Glutamatergic neuron (in vitro differentiated cells): ENCODE measurements at regions not wholly inside any gene's neighbourhood (a gene's known extent, or its start where the extent isn't known, plus 50 kb on each side); places are given as distances from the start of the nearest gene placed in this dataset.

Source experiments
- DNase-seq: peaks from one replicate; pipeline ENCODE4 v3.0.0; 2022
- H3K27ac Mint-ChIP-seq: one replicate; pipeline ENCODE4 v1.8.0; 2020; ENCODE audit warnings: mild to moderate bottlenecking, mixed read lengths, inconsistent platforms; ENCODE audit not compliant: unreplicated experiment
- H3K27me3 Mint-ChIP-seq: one replicate; pipeline ENCODE4 v1.8.0; 2020; ENCODE audit warnings: mild to moderate bottlenecking, moderate library complexity, mixed read lengths, inconsistent platforms; ENCODE audit not compliant: unreplicated experiment
- H3K36me3 Mint-ChIP-seq: one replicate; pipeline ENCODE4 v1.8.0; 2020; ENCODE audit warnings: mild to moderate bottlenecking, mixed read lengths, inconsistent platforms; ENCODE audit not compliant: unreplicated experiment
- H3K4me1 Mint-ChIP-seq: one replicate; pipeline ENCODE4 v1.8.0; 2020; ENCODE audit warnings: mild to moderate bottlenecking, low read depth, mixed read lengths, inconsistent platforms; ENCODE audit not compliant: unreplicated experiment
- H3K4me3 Mint-ChIP-seq: one replicate; pipeline ENCODE4 v1.8.0; 2020; ENCODE audit warnings: mild to moderate bottlenecking, mixed read lengths, inconsistent platforms; ENCODE audit not compliant: unreplicated experiment
- H3K9me3 Mint-ChIP-seq: one replicate; pipeline ENCODE4 v1.8.0; 2020; ENCODE audit warnings: mild to moderate bottlenecking, moderate library complexity, mixed read lengths, inconsistent platforms; ENCODE audit not compliant: unreplicated experiment
- CTCF ChIP-seq: fragments of 200-600 bp; sonication (generic); IDR thresholded peaks from one replicate; pipeline ENCODE4 v1.5.0; 2021; ENCODE audit not compliant: partially characterized antibody, unreplicated experiment

DNA sequence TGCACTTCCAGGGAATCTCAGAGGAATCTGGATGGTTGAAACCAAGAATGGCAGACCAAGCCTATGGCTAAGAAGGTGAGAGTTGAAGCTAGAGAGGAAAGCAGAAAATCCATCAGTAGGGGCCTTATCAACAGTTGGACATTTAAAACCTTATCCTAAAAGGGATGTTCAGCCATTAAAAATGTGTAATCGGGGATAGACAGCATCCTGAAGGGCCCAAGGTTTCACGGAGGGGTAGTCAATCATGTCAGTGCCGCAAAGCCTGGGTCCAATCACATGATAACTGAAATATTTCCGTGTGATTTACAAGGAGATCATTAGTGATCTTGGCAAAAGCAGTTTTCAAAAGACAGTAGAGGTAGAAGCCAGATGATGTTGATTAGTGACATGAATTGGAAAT, 61.9 kb upstream of the ELOVL6 start:
- H3K4me1 Mint-ChIP-seq: no peaks in the 10 kb centered on the region
- peaks cover 4% of the 10 kb centered on the region for H3K36me3 Mint-ChIP-seq
- no peak overlapping the region for H3K4me3 Mint-ChIP-seq
- no peak overlapping the region for H3K27ac Mint-ChIP-seq
- no peaks in the 10 kb centered on the region for H3K27me3 Mint-ChIP-seq
- DNase-seq: no peak
- no peaks in the 10 kb centered on the region for H3K9me3 Mint-ChIP-seq
- TF ChIP-seq CTCF: no peak

- no peak overlapping the region for H3K4me3 Mint-ChIP-seq
- no peaks in the 10 kb centered on the region for H3K36me3 Mint-ChIP-seq
- peaks cover 4% of the 10 kb centered on the region for H3K4me1 Mint-ChIP-seq
These were observed 51.6 kb upstream of the ELOVL6 start for GRCh38 chr4:110250023-110250387.

GRCh38 chr4:110248831-110249253, 50.4 kb upstream of the ELOVL6 start:
- Mint-ChIP-seq H3K27me3 (peaks cover 2% of the 10 kb centered on the region), H3K9me3 (no peaks in the 10 kb centered on the region), H3K27ac (no peak overlapping the region), H3K36me3 (no peaks in the 10 kb centered on the region), H3K4me3 (no peak overlapping the region), H3K4me1 (peaks cover 4% of the 10 kb centered on the region)
- TF ChIP-seq CTCF: no peak
- DNase-seq: no peak

More at GRCh38 chr4:110250023-110250387, 51.6 kb upstream of the ELOVL6 start:
- no peak for TF ChIP-seq CTCF
- H3K9me3 Mint-ChIP-seq: no peaks in the 10 kb centered on the region
- peaks cover 2% of the 10 kb centered on the region for H3K27me3 Mint-ChIP-seq
- no peak overlapping the region for H3K27ac Mint-ChIP-seq
- DNase-seq: no peak
